B cell (primary cell): ENCODE measurements at regions not wholly inside any gene's neighbourhood (a gene's known extent, or its start where the extent isn't known, plus 50 kb on each side); places are given as distances from the start of the nearest gene placed in this dataset.

ENCODE experiments used
- EZH2 ChIP-seq: IDR thresholded peaks from 2 replicates; pipeline ENCODE4 v1.6.1; 2012; ENCODE audit warnings: borderline replicate concordance, low read depth, mild to moderate bottlenecking, moderate library complexity, low read length; ENCODE audit not compliant: insufficient read depth, poor library complexity, severe bottlenecking
- TF ChIP-seq, protein P1 (sequence below): fragments of 200-600 bp; IDR thresholded peaks from one replicate; pipeline ENCODE4 v1.8.0; 2022; ENCODE audit warnings: antibody characterized with exemption, mild to moderate bottlenecking

DNA sequence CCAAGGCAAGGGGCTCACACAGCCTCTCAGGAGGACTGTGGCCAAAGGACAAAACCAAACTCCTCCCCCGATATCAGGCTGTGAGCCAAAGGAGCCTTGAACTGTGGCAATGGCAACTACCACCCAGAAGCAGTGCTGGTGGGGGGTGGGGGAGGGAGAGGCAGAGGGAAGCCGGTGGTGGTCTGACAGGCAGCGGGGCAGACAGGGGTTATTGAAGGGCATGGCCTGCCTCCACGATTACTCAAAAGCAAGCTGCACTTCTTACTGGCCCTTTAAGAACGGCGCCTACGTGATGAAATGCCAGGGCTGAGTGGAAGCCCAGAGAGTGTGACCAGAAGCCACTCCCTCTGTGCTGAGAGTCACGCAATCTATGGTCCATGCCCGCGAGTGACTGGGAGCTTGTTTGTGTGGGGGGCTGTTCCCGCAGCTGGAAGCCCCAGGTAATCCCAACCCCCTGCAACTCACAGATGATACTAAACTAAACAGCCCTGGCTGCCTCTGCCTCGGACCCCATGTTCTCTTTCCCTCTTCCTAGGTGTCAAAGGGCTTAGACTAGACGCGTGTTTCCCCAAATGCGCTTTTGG lies 128.2 kb upstream of the CXCR4 start:
- TF ChIP-seq, protein P1, sequence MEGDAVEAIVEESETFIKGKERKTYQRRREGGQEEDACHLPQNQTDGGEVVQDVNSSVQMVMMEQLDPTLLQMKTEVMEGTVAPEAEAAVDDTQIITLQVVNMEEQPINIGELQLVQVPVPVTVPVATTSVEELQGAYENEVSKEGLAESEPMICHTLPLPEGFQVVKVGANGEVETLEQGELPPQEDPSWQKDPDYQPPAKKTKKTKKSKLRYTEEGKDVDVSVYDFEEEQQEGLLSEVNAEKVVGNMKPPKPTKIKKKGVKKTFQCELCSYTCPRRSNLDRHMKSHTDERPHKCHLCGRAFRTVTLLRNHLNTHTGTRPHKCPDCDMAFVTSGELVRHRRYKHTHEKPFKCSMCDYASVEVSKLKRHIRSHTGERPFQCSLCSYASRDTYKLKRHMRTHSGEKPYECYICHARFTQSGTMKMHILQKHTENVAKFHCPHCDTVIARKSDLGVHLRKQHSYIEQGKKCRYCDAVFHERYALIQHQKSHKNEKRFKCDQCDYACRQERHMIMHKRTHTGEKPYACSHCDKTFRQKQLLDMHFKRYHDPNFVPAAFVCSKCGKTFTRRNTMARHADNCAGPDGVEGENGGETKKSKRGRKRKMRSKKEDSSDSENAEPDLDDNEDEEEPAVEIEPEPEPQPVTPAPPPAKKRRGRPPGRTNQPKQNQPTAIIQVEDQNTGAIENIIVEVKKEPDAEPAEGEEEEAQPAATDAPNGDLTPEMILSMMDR: no peak
- TF ChIP-seq EZH2: no peak
